ENCODE measurements at regions not wholly inside any gene's neighbourhood (a gene's known extent, or its start where the extent isn't known, plus 50 kb on each side); places are given as distances from the start of the nearest gene placed in this dataset.

GRCh38 chr1:229825042-229825441 is 199.0 kb downstream of the URB2 start:
- no peak for DNase-seq

DNA sequence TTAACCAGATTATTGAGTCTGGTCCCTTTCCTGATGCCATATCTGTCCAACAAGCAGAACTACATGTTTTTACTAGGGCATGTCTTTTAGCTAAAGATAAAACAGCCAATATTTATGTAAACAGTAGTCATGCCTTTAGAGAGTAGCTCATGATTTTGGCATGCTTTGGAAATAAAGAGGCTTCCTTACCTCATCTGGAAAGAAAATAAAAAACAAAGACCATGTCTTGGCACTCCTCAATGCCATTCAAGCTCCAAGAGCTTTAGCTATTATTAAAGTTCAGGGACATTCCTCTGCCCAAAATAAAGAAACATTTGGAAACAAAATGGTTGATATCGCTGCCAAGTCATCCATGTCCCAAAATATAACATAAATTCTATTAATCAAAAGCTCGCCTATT is 202.4 kb downstream of the URB2 start:
- DNase-seq, result no peak

GRCh38 chr1:229832695-229833094 is 206.6 kb downstream of the URB2 start:
- no peak for DNase-seq

DNA sequence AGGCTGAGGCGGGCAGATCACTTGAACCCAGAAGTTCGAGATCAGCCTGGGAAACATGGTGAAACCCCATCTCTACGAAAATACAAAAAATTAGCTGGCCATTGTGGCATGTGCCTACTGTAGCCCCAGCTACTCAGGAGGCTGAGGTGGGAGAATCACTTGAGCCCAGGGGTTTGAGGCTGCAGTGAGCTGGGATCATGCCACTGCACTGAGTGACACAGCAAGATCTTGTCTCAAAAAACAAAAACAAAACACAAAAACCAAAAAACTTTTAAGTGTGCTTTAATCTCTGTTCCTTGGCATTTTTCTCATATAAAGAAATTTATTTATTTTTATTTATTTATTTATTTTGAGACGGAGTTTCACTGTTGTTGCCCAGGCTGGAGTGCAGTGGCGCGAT is 208.2 kb downstream of the URB2 start:
- DNase-seq, result no peak

DNA sequence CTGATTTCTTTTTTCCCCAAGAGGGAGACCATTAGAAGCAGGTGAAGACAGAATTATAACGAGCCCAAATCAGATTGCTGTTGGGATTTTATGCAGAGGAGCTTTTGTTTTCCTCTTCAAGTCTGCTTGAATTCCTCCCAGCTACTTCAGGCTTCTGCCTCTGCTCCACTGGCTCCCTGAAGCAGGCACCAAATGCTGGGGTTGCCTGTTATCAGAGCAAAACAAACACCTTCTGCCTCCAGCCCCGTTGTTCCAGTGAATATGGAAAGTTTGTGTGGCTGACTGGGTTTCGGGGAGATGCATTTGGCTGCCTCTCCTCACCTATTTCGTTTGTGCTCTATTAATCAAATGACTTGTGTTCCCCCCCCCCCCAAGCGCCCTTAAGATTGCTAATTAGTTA is 209.2 kb downstream of the URB2 start:
- DNase-seq, result no peak

DNA sequence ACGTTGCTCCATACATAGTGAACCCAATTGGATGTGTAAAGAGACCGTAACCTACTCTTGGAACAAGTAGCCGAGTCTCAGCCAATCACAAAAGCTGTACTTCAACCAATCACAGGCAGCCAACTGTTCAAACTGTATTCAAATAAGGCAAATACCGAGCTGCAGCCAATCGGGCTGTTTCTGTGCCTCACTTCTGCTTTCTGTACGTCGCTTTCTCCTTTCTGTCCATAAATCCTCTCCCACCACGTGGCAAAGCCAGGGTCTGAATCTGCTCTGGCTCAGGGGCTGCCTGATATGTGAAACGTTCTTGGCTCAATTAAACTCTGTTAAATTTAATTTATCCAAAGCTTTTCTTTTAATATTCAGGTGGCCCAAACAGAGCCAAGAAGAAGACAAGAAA is 210.3 kb downstream of the URB2 start:
- DNase-seq, result no peak

- no peak for DNase-seq
Observed at GRCh38 chr1:229838204-229838603, 212.2 kb downstream of the URB2 start.

DNA sequence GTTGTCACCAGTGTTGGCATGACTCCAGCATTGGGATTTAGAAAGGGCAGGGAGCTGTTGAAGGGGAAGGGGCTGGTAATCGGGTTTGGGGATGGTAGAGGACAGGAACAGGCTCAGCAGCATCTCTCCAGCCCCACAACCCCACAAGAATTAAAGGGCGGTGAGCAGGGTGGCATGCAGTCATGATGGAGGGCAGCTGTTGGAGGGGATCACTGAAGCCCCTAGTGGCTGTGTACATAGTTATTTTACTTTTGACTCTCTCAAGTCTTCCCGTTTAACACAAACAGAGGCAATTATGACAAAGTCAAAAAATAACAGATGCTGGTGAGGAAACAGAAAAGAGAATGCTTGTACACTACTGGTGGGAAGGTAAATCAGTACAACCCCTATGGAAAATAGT is 213.8 kb downstream of the URB2 start:
- no peak for DNase-seq

GRCh38 chr1:229841230-229841629 is 215.2 kb downstream of the URB2 start:
- no peak for DNase-seq

DNA sequence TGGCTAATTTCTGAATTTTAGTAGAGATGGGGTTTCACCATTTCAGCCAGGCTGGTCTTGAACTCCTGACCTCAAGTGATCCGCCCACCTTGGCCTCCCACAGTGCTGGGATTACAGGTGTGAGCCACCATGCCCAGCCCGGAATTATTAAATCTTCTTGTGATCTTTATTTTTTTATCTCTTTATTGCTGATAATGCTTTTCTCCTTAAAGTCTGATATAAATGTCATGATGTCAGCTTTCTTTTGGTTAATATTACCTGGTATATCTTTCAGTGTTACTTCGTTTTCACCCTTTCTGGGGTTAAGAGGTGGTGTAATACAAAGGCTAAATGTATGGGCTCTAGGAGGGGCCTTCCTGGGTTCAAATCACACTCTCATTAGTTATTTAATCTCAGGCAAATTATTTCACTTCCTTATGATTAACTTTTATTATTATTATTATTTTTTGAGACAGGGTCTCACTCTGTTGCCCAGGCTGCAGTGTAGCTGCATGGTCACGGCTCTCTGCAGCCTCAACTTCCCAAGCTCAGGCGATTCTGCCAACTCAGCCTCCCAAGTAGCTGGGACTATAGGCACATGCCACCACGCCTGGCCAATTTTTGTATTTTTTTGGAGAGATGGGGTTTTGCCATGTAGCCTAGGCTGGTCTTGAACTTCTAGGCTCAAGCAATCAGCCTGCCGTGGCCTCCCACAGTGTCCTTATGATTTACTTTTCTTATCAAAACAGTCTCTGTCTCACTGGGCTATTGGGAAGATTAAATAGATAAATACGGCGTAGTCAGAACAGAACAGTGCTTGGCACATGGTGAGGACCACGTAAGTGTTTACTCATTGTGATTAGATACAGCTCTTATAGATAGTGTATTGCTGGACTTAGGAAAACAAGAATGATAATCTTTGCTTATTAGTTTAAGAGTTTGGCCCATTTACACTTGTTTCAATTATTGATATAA is 216.5 kb downstream of the URB2 start:
- no peak for DNase-seq

DNA sequence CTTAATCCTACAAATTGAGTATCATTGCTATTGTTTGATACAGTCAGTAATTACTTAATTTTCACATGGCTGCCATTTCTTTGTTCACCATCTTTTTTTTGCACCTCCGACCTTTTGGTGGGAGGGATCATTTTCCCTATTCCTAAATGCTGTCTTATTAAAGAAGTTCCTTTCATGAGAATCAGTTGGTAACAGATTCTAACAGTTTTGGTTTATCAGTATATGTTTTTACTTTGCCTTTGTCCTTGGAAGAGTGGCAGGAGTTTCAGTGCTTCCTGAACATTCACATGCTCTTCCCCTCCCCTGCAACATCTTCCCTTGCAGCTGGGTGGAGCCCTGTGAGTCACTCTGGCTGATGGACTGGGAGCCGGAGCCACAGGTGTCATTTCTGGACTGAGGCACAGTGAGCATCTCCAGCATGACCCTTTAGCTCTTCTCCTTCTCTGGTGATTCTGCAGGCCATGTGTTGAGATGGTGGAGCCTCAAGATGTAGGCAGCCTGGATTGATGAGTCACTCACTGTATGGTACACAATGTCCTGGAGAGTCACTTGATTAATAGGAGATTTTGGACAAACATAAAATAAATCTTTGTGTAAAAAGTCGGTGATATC is 217.7 kb downstream of the URB2 start:
- DNase-seq, result no peak

GRCh38 chr1:229844675-229845074 is 218.6 kb downstream of the URB2 start:
- DNase-seq, result no peak

DNA sequence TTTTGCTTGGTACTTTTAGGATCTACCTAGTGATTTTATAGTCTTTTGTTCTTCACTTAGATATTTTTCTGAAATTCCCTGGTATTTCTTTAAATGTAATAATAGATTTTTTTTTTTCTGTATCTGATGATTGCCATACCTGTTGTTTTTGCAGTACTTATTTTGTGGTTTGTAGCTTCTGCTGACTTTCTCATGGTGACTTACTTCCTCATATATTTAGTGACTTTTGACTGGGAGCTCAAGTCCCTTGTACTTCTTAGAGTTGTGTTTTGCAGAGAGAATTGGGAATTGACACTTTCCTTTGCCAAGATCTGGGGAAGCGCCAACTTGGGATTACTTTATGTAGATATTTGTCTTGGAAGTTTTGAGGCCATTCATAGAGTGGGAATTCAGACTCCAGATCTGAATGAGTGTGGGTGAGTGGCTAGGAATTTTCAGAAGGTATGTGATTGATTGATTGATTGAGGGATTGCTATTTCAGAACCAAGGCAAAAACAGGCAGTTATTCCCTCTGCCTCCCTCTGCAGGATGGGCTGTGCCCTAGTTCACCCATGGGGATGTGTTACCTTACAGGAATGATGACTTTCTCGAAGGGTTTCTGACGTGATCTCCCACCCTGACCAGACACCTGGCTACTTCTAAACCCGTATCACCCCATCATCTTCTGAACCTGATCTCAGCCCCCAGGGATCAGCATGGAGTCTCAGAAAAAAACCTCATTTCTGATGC is 219.5 kb downstream of the URB2 start:
- no peak for DNase-seq

DNA sequence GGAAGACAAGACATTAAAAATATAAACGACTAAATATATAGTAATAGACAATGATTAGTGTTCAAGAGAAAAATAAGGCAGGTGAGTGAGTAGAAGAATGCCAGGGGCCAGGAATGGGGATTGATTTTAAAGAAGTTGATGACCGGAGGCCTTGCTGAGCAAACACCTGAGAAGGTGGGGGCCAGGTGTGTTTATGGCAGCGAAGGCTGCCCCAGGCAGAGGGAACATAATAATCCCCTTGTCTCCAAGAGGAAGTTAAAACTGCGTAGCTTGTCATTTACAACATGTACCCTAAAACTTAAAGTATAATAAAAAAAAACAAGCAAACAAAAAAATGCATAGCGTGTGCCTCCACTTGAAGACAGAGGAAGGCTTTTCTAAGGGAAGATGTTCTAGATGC is 220.3 kb downstream of the URB2 start:
- DNase-seq, result no peak

- DNase-seq, result no peak
Observed at GRCh38 chr1:229848752-229849677, 218.0 kb upstream of the GALNT2 start.

- DNase-seq, result no peak
Observed at GRCh38 chr1:229851511-229851910, 215.5 kb upstream of the GALNT2 start.

GRCh38 chr1:229853751-229854150 is 213.3 kb upstream of the GALNT2 start:
- no peak for DNase-seq

DNA sequence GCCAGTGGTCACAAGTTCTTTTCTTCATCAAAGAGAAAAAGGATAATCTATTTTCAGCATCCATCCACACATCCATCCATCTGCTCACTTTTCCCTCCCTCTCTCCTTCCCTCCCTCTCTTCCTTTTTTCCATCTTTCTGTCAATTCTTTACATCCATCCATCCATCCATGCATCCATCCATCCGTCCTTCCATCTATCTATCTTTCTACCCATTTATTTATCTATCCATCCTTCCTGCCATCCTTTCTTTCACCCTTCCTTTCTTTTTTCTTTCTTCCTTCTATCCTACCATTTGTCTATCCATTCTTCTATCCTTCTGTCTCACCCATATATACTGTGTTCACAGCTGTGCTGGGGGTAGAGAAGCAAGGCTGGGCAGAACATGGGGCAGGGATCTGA is 212.4 kb upstream of the GALNT2 start:
- no peak for DNase-seq

- peak; percentile 4 to 54 for DNase-seq
Observed at GRCh38 chr1:229856009-229856650, 210.9 kb upstream of the GALNT2 start.

DNA sequence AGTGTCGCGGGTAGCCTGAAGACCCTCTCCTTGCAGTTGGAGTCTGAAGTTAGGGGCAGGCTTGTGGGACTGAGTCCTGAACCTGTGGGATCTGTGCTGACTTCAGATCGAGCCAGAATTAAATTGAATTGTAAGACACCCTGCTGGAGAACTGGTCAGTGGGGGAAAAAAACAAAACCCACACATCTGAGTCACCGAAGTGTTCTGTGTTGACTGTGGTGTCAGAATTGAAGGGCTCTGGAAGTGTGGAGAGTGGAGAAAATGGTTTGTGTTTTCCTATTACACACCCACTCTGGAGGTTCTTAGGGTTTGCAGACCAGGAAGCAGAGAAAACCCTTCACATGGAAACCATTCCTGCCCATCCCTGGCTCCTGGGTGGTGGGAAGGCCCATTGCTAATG is 209.5 kb upstream of the GALNT2 start:
- no peak for DNase-seq

GRCh38 chr1:229859026-229859425 is 208.0 kb upstream of the GALNT2 start:
- no peak for DNase-seq

GRCh38 chr1:229860926-229861325 is 206.1 kb upstream of the GALNT2 start:
- DNase-seq, result no peak

Data from CD4-positive, alpha-beta T cell treated with Interleukin-1 beta for 1 hour (primary cell).